H1 (cell line): ENCODE measurements at regions not wholly inside any gene's neighbourhood (a gene's known extent, or its start where the extent isn't known, plus 50 kb on each side); places are given as distances from the start of the nearest gene placed in this dataset.

ENCODE experiments used
- CTCF ChIA-PET: fragments of 300-600 bp; sonication (Branson Sonifier 250); formaldehyde crosslinking; loops from one replicate; lab custom pipeline; 2021; ENCODE audit not compliant: partially characterized antibody; lab: Charles Lee
- POLR2A ChIA-PET: fragments of 300-600 bp; sonication (Branson Sonifier 250); formaldehyde crosslinking; loops from one replicate; lab custom pipeline; 2021; ENCODE audit warnings: inconsistent platforms; ENCODE audit not compliant: partially characterized antibody; lab: Charles Lee
- DNase-seq, 2 experiments: peaks; one replicate each; pipeline versions ENCODE4 v3.0.0 to v3.0.0-alpha.2; 2010 to 2022; ENCODE audit warnings: low spot score in 2 of 2, low read depth in 1 of 2, mixed read lengths in 1 of 2
- FAIRE-seq: peaks from 2 replicates; lab custom pipeline; 2011; peaks lifted over from hg19 to GRCh38; lab: Jason Lieb, UNC
- H2AFZ ChIP-seq: 2 replicates; pipeline ENCODE4 v1.8.1; 2012; ENCODE audit warnings: low read length, inconsistent platforms
- H2AK5ac ChIP-seq: 2 replicates; pipeline ENCODE4 v1.6.1; 2013; ENCODE audit warnings: low read depth, low read length
- H2BK120ac ChIP-seq: replicated peaks from 2 replicates; pipeline ENCODE3; 2013; ENCODE audit warnings: low read depth, low read length, inconsistent platforms
- H2BK12ac ChIP-seq: 2 replicates; pipeline ENCODE4 v1.6.1; 2013; ENCODE audit warnings: low read depth, low read length
- H2BK15ac ChIP-seq: 2 replicates; pipeline ENCODE4 v1.6.1; 2013; ENCODE audit warnings: low read length
- H2BK20ac ChIP-seq: 2 replicates; pipeline ENCODE4 v1.6.1; 2013; ENCODE audit warnings: low read length
- H2BK5ac ChIP-seq: 2 replicates; pipeline ENCODE4 v1.6.1; 2013; ENCODE audit warnings: low read depth, low read length
- H3K14ac ChIP-seq: 2 replicates; pipeline ENCODE4 v1.6.1; 2013; ENCODE audit warnings: inconsistent platforms; ENCODE audit not compliant: insufficient read length
- H3K18ac ChIP-seq: 2 replicates; pipeline ENCODE4 v1.6.1; 2013; ENCODE audit warnings: low read length; ENCODE audit errors: extremely low read depth
- H3K23ac ChIP-seq: 2 replicates; pipeline ENCODE4 v1.6.1; 2013; ENCODE audit warnings: inconsistent platforms; ENCODE audit not compliant: insufficient read length
- H3K23me2 ChIP-seq: 2 replicates; pipeline ENCODE4 v1.6.1; 2013; ENCODE audit warnings: low read depth, low read length
- H3K27ac ChIP-seq: 2 replicates; pipeline ENCODE4 v1.6.1; 2011; ENCODE audit warnings: low read depth, low read length, inconsistent platforms
- H3K27me3 ChIP-seq, 4 experiments: replicated peaks in 1 of 4; 1 replicate in 1 of 4; 2 replicates in 3 of 4; pipeline versions ENCODE4 v1.6.1 to v1.8.1; 2011 to 2013; ENCODE audit warnings: low read length in 3 of 4, mild to moderate bottlenecking in 3 of 4, inconsistent platforms in 2 of 4, mixed read lengths in 2 of 4, moderate library complexity in 1 of 4; ENCODE audit not compliant: control insufficient read depth in 3 of 4, insufficient read depth in 3 of 4; ENCODE audit errors: extremely low read depth in 1 of 4
- H3K36me3 ChIP-seq, 4 experiments: 2 replicates each; pipeline versions ENCODE4 v1.6.1 to v1.8.1; 2011 to 2013; ENCODE audit warnings: mild to moderate bottlenecking in 4 of 4, low read length in 3 of 4, moderate library complexity in 2 of 4, control low read depth in 1 of 4, inconsistent platforms in 1 of 4; ENCODE audit not compliant: insufficient read depth in 4 of 4, control insufficient read depth in 2 of 4
- H3K4ac ChIP-seq: replicated peaks from 2 replicates; pipeline ENCODE3; 2013; ENCODE audit warnings: low read length, low read depth, mixed read lengths, inconsistent platforms; ENCODE audit not compliant: insufficient read length
- H3K4me1 ChIP-seq, 4 experiments: replicated peaks in 1 of 4; 1 replicate in 1 of 4; 2 replicates in 3 of 4; pipeline versions ENCODE4 v1.6.1 to v1.8.1; 2011 to 2013; ENCODE audit warnings: low read length in 3 of 4, inconsistent platforms in 2 of 4, mixed read lengths in 1 of 4; ENCODE audit not compliant: insufficient read depth in 4 of 4, control insufficient read depth in 3 of 4
- H3K4me2 ChIP-seq, 2 experiments: 2 replicates each; pipeline versions ENCODE4 v1.6.1 to v1.8.1; 2011 to 2013; ENCODE audit warnings: low read depth in 2 of 2, low read length in 2 of 2, control low read depth in 1 of 2, inconsistent platforms in 1 of 2, mild to moderate bottlenecking in 1 of 2; ENCODE audit not compliant: insufficient read depth in 1 of 2
- H3K4me3 ChIP-seq, 4 experiments: fragments of 200-600, 300-600 bp in 1 of 4; sonication (generic), shearing (Covaris generic), sonication (Bioruptor Twin) in 1 of 4; 2 replicates each; pipeline versions ENCODE4 v1.5.1 to v1.8.1; 2011 to 2016; ENCODE audit warnings: low read length in 4 of 4, low read depth in 3 of 4, control low read depth in 2 of 4, inconsistent platforms in 2 of 4, mild to moderate bottlenecking in 2 of 4, mixed read lengths in 1 of 4, moderate library complexity in 1 of 4; ENCODE audit not compliant: insufficient read depth in 2 of 4; ENCODE audit errors: extremely low read depth in 1 of 4
- H3K56ac ChIP-seq: replicated peaks from 2 replicates; pipeline ENCODE3; 2013; ENCODE audit warnings: low read depth, mild to moderate bottlenecking, mixed read lengths, low read length, inconsistent platforms; ENCODE audit not compliant: insufficient read length
- H3K79me1 ChIP-seq: 2 replicates; pipeline ENCODE4 v1.6.1; 2013; ENCODE audit warnings: low read depth, low read length, control low read depth
- H3K79me2 ChIP-seq, 2 experiments: 2 replicates each; pipeline versions ENCODE4 v1.6.1 to v1.8.1; 2012 to 2013; ENCODE audit warnings: low read length in 2 of 2, mild to moderate bottlenecking in 2 of 2, inconsistent platforms in 1 of 2; ENCODE audit not compliant: insufficient read depth in 2 of 2, control insufficient read depth in 1 of 2
- H3K9ac ChIP-seq, 4 experiments: replicated peaks in 1 of 4; 1 replicate in 1 of 4; 2 replicates in 3 of 4; pipeline versions ENCODE4 v1.6.1 to v1.8.1; 2011 to 2013; ENCODE audit warnings: low read depth in 3 of 4, low read length in 3 of 4, control low read depth in 2 of 4, mild to moderate bottlenecking in 2 of 4, moderate library complexity in 2 of 4, inconsistent platforms in 1 of 4; ENCODE audit errors: extremely low read depth in 1 of 4
- H3K9me3 ChIP-seq, 2 experiments: 2 replicates each; pipeline versions ENCODE4 v1.6.1 to v1.8.1; 2012 to 2013; ENCODE audit warnings: mild to moderate bottlenecking in 2 of 2, moderate library complexity in 2 of 2, control low read depth in 1 of 2, inconsistent platforms in 1 of 2, low read depth in 1 of 2, low read length in 1 of 2, mixed read lengths in 1 of 2; ENCODE audit not compliant: insufficient read depth in 2 of 2
- H4K20me1 ChIP-seq, 2 experiments: replicated peaks in 1 of 2; 2 replicates each; pipeline versions ENCODE3 to v1.8.1; 2011 to 2013; ENCODE audit warnings: inconsistent platforms in 2 of 2, low read length in 2 of 2, mild to moderate bottlenecking in 1 of 2; ENCODE audit not compliant: insufficient read depth in 2 of 2, control insufficient read depth in 1 of 2
- H4K5ac ChIP-seq: 2 replicates; pipeline ENCODE4 v1.6.1; 2013; ENCODE audit warnings: low read length, low read depth, mixed read lengths, inconsistent platforms; ENCODE audit not compliant: insufficient read length
- H4K8ac ChIP-seq: 2 replicates; pipeline ENCODE4 v1.8.0; 2013; ENCODE audit warnings: mild to moderate bottlenecking, moderate library complexity, low read length, inconsistent platforms; ENCODE audit not compliant: insufficient read depth; ENCODE audit errors: extremely low read depth
- H4K91ac ChIP-seq: replicated peaks from 2 replicates; pipeline ENCODE3; 2013; ENCODE audit warnings: low read length, mixed read lengths, inconsistent platforms; ENCODE audit not compliant: insufficient read length
- BACH1 ChIP-seq: IDR thresholded peaks from 2 replicates; pipeline ENCODE4 v1.6.1; 2012; ENCODE audit warnings: low read length, improper control_type of control experiment
- CEBPB ChIP-seq: IDR thresholded peaks from 2 replicates; pipeline ENCODE4 v1.6.1; 2012; ENCODE audit warnings: low read depth, low read length
- CHD2 ChIP-seq: IDR thresholded peaks from 2 replicates; pipeline ENCODE4 v1.6.1; 2012; ENCODE audit warnings: low read length, improper control_type of control experiment
- MAFK ChIP-seq: IDR thresholded peaks from 2 replicates; pipeline ENCODE4 v1.6.1; 2012; ENCODE audit warnings: low read depth, mild to moderate bottlenecking, improper control_type of control experiment, low read length
- NRF1 ChIP-seq: IDR thresholded peaks from 2 replicates; pipeline ENCODE4 v1.6.1; 2011; ENCODE audit warnings: mild to moderate bottlenecking, low read depth, low read length, improper control_type of control experiment
- POLR2AphosphoS5 ChIP-seq: IDR thresholded peaks from 2 replicates; pipeline ENCODE4 v1.6.1; 2011; ENCODE audit warnings: low read depth, low read length
- RXRA ChIP-seq: IDR thresholded peaks from 2 replicates; pipeline ENCODE4 v1.6.1; 2011; ENCODE audit warnings: low read depth, mild to moderate bottlenecking, low read length, moderate library complexity; ENCODE audit not compliant: insufficient read depth
- SP2 ChIP-seq: IDR thresholded peaks from 2 replicates; pipeline ENCODE4 v1.6.1; 2012; ENCODE audit warnings: mild to moderate bottlenecking, low read length, inconsistent platforms
- TBP ChIP-seq: IDR thresholded peaks from 2 replicates; pipeline ENCODE4 v1.6.1; 2011; ENCODE audit warnings: low read depth, low read length, improper control_type of control experiment
- WGBS, 2 experiments: shearing (Covaris generic) in 1 of 2; methylation state at CpG; one replicate each; pipeline versions ENCODE4 v1.1.6 to v1.1.7; 2013 to 2015; ENCODE audit warnings: low lambda C conversion rate in 2 of 2, mixed read lengths in 2 of 2, inconsistent platforms in 1 of 2, low coverage in 1 of 2, missing lambda C conversion rate in 1 of 2; ENCODE audit not compliant: insufficient replicate concordance in 2 of 2, insufficient coverage in 1 of 2, insufficient read length in 1 of 2; ENCODE audit errors: extremely low coverage in 1 of 2, missing lambda C conversion rate in 1 of 2; 5-methylcytosine and 5-hydroxymethylcytosine counted together

DNA sequence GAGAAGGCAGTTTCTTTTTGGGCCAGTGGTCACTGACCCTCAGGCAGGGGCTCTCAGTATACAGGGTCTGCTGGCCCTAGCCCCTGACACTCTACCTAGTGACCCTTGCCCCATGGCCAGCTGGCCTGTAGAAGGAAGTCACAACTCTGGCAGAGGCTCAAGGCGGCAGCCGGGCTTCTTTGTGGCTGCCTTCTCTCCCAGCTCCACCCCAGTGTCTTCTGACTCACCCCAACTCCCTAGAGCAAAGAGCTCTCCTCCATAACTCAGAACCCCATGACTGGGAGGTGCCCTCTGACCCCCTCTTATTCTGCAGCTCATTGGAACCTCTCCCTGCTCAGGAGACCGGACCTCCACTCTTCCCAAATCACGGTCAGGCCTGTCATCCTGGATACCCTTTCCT is 358.2 kb downstream of the FGFR2 start:
- no peaks in the 10 kb centered on the region for H3K79me2 ChIP-seq
- DNase-seq: no peak
- H4K91ac ChIP-seq: no peak overlapping the region
- no peak overlapping the region for H3K4ac ChIP-seq
- H2BK12ac ChIP-seq: no peak overlapping the region
- no peak overlapping the region for H2AFZ ChIP-seq
- H3K27ac ChIP-seq: no peak overlapping the region
- TF ChIP-seq SP2 (no peak), CHD2 (no peak), TBP (no peak), CEBPB (no peak), POLR2AphosphoS5 (no peak), MAFK (no peak), NRF1 (no peak), RXRA (no peak), BACH1 (no peak)
- H2BK120ac ChIP-seq: no peak overlapping the region
- no peaks in the 10 kb centered on the region for H4K20me1 ChIP-seq
- H3K4me1 ChIP-seq: no peaks in the 10 kb centered on the region
- FAIRE-seq: no peak
- 88% methylated on average over 4 of the region's 4 CpGs; no CpG with 5 or more reads in 1 of the 2 experiments for WGBS, 2 experiments
- H3K23me2 ChIP-seq: no peaks in the 10 kb centered on the region
- no peaks in the 10 kb centered on the region for H3K36me3 ChIP-seq
- H4K8ac ChIP-seq: no peak overlapping the region
- H4K5ac ChIP-seq: no peak overlapping the region
- H3K9ac ChIP-seq: no peak overlapping the region
- no peak overlapping the region for H3K23ac ChIP-seq
- H3K18ac ChIP-seq: no peak overlapping the region
- no peak overlapping the region for H2AK5ac ChIP-seq
- ChIA-PET CTCF (interaction anchor here (1.2 kb wide), 1 partner anchor 56 kb away, joined by 4 read pairs; no protein-coding TSS in a partner anchor), POLR2A (no interaction called here)
- H3K9me3 ChIP-seq: peaks cover 7% of the 10 kb centered on the region in 2 experiments; a peak in 3 of 4 replicates
- H3K27me3 ChIP-seq: no peaks in the 10 kb centered on the region
- no peak overlapping the region for H3K4me3 ChIP-seq
- no peak overlapping the region for H3K4me2 ChIP-seq
- H2BK5ac ChIP-seq: no peak overlapping the region
- H3K14ac ChIP-seq: no peak overlapping the region
- no peak overlapping the region for H2BK15ac ChIP-seq
- no peak overlapping the region for H3K56ac ChIP-seq
- H2BK20ac ChIP-seq: no peak overlapping the region
- H3K79me1 ChIP-seq: no peaks in the 10 kb centered on the region
